SW 1271 (cell line): ENCODE measurements at regions not wholly inside any gene's neighbourhood (a gene's known extent, or its start where the extent isn't known, plus 50 kb on each side); places are given as distances from the start of the nearest gene placed in this dataset.

ENCODE experiments used
- DNase-seq, 2 experiments: peaks; one replicate each; lab custom pipeline; 2025; lab: John Stamatoyannopoulos, UW

DNA sequence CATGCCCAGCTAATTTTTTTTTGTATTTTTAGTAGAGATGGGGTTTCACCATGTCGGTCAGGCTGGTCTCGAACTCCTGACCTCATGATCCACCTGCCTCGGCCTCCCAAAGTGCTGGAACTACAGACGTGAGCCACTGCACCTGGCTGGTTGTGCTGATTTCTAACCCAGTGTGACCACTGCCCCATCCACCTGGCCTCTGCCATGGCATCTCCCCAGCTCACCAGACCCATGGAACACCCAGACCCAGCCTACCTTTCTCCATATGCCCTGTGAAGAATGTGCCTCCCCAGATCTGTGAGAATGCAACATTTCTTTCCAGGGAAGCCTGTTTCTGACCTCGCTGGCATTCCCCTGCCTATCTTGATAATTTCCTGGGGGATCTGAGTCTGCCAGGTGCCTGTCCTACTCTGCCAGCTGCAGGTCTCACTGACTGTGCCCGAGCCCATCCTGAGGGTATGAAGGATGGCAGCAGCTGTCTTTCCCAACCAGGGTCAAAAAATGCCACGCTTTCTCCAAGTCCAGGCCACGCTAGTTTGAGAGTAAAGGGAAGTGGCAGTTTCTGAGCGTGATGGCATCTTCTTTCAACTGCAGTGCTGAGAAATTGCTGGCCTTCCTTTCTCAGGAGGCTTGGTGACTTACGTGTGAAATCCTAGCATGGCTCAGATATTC is 324.4 kb upstream of the ZNF32 start:
- no peak for DNase-seq

DNA sequence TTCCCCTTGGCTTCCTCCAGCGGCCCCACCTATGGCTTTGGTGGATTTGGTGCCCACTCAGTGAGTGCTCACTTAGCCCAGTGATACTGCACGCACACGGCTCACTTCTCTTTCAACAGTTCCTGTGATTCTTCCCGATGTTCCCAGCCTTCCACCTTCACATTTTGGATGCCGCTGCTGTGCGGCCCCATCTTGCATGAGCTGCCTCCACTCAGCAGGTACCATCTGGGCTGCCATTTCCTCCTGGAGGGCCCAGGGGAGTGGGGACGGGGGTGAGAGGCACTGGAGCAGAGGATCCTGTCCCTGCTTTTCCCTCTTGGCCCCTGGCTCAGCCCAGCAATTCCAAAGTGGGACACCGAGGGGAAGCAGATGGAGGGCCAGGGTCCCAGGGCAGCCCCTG is 323.3 kb upstream of the ZNF32 start:
- DNase-seq = no peak

DNA sequence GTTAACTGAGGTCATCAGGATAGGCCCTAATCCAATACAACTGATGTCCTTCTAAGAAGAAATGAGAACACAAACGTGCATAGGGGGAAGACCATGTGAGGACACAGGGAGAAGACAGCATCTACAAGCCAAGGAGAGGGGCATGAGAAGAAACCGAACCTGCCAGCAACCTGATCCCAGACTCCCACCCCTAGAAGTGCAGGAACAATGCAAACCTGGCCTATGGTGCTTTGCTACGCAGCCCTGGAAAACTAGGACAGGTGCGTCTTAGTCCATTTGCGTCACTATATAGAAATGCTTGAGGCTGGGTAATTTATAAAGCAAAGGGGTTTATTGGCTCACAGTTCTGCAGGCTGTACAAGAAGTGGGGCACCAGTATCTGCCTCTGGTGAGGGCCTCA is 322.6 kb upstream of the ZNF32 start:
- no peak for DNase-seq

- DNase-seq = no peak
Measured at GRCh38 chr10:43970717-43971116, 322.0 kb upstream of the ZNF32 start.

DNA sequence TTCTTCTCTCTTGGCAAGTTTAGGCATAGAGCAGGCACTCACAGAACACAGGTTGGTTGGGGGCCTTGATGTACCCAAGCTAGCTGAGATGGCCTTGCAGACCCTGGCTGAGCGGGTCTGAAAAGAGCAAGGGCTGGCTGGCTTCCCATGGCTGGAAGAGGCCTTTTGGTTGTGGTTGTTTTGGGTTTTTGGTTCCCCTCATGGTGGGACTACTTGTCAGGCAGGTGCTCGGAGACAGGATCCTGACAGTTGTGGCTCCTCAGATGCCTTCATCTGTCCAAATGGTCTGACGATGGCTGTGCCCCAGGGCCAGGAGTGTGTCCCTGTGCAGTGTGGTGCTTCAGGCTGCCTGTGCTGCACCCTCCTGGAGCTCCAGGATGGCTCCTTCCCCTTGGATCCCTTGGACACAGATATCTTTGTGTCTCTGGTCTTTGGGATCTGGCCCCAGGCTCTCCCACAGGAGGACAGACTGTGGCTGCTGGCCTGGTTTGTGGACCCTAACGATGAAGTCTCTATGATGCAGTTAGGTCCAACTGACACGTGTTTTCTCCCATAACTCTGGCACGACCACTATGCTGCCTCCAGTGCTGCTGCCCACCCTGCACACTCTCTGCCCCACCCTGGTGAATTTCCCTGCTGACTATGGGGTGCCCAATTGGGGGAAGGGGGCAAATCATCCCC is 321.5 kb upstream of the ZNF32 start:
- DNase-seq = no peak

DNA sequence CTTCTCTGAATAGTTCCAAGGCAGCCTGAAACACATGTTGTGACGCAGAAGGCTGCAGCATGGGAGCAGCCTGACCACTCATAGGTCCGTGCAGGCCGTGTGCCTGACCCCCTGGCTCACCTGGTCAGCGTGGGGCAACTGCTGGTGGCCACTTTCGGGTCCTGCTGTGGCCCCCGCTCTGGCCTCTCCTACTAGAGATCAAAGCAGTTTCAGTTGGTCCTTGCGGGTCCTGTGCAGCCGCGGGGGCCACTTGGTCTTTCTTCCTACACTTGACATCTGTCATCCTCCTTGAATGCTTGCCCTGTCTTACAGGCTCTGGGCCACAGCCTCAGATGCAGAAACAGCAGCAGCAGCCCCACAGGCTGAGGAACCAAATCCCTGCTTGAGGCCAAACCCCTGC is 320.8 kb upstream of the ZNF32 start:
- DNase-seq = no peak

DNA sequence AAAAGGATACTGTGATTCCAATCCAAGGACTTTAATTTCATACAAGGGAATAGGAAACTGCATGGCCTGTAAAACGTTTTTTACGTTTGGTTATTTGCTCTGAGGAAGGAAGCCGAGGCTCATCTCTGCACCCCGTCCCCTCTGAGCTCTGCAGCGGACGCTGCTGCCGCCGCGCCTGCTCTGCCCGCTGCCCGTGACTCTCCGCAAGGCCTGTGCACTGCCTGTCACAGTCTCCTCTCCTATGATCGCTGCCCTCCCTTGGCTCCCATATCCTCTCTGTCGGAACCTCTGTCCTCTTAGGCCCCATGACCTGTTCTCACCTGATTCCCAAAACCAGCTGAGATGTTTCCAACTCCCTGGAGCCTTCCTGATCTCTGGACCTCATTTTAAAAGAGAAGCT is 320.3 kb upstream of the ZNF32 start:
- DNase-seq = no peak

DNA sequence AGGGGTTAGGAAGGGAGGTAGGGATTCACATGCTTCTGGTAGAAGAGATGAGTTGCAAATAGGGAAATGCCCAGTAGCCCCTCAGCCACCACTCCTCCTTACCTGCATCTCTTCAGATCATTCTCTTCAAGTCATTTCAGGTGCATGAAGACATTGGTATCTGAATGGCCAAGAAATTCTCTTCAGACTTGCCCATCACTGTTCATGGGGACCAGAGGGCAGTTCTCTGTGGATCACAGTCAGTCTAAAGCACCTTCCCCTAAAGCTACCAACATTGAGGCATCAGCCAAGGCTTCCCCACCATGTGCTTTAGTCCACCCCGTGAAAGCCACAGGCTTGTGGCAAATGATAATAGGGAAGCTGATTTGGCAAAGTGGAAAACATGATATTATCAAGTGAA is 319.4 kb upstream of the ZNF32 start:
- DNase-seq = no peak

DNA sequence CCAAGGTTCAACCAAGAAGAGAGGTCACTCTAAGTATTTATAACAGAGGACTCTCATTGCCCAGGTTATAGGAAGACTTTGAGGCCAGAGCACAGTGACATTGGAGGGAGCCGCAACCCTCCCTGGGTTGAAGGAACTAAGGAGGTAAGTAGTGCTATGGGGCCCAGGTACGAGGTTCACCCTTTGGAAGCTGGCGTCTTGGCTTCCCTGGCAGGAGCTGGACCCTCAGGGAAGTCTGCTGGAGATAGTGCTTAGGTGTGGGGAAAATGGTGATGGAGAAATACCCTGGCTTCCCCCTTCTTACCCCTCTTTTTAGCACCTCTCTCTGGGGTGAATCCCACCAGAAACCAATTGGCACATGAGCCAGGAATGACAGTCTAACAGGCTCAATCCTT is 317.9 kb upstream of the ZNF32 start:
- DNase-seq = no peak

- no peak for DNase-seq
Measured at GRCh38 chr10:43965918-43966570, 317.4 kb upstream of the ZNF32 start.

DNA sequence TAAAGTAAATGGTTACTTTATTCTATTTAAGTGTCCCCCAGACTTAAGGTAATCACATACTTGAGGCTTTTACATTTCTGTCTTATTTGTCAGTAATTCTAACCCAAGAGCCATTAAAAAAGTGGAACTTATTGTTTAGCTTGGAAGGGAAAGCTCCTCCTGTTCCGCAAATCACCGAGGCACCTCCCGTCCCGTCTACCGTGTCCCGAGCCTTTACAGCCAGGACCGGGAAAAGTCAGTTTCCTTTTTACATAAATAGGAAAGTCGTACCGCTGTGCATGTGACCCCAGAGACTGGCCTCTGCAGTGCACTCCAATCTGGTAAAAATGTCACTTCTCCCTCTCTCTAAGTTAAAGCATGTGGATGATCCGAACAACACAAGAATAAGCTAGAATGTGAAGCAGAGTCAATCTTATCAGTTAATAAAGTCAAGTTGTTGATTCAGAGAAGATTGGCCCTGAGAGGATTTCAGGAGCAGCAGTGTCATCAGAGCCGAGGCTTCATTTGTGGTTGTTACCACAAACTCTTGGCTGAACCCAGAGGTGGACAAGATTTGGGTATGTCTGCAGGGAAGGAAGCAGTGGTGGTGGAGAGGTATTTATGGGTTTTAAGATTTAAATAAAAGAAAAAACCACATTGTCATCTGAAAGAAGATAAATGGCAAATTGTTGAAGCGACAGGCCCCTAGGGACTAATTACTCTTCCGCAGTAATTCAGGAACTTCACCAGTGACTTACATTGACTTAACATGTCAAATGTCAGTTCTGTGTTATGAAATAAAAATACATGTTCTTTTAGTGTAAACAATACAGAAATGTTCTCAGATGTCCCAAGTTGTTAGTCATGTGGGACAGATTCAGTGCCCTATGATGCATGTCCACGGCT is 316.6 kb upstream of the ZNF32 start:
- no peak for DNase-seq

DNA sequence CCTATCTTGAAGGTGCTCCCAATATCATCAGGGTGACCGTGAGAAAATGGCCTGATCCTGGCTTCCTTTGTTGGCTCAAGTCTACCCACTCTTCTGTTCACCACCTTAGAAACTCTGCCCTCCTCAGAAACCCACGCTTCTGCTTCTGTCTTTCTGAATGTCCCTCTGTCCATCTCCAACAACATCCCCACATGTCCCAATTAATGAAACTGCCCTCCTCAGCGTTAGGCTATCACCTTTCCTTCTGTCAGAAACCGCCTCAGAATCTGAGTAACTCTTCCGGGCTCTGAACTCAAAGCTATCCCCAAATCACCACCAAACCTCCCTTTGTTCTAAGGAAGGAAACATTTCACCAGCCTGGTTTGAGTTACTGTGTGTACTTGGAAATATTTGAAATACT is 315.8 kb upstream of the ZNF32 start:
- DNase-seq = no peak

DNA sequence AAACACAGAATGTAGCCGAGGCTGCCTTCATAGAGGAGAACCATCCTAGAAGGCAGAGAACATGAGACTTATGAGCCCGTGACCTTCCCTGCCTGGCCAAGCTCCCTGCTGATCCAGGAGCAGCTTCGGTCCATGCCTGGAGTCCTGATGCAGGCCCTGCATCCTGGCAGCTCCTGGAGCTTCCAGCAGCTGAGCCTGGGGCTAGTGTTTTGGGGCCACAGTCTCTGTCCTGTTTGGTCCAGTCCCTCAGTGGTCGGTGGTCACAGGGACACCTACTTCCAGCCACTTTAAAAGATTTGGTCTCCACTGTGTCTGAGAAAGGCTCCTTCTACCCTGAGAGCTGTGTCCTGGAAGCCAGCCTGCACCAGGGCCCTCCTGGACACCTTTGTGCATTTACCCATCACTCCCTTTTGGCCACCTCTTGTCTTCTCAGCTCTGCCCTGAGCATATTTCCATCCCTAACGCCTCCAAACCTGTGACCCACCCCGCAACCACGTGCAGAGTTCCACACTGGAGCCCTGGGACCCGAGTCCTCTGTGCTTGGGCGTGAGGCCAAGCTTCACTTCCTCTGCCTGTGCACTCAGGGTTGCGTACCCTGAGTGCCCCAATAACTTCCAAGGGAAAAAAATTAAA is 315.2 kb upstream of the ZNF32 start:
- no peak for DNase-seq

GRCh38 chr10:43963379-43963778 is 314.7 kb upstream of the ZNF32 start:
- no peak for DNase-seq

DNA sequence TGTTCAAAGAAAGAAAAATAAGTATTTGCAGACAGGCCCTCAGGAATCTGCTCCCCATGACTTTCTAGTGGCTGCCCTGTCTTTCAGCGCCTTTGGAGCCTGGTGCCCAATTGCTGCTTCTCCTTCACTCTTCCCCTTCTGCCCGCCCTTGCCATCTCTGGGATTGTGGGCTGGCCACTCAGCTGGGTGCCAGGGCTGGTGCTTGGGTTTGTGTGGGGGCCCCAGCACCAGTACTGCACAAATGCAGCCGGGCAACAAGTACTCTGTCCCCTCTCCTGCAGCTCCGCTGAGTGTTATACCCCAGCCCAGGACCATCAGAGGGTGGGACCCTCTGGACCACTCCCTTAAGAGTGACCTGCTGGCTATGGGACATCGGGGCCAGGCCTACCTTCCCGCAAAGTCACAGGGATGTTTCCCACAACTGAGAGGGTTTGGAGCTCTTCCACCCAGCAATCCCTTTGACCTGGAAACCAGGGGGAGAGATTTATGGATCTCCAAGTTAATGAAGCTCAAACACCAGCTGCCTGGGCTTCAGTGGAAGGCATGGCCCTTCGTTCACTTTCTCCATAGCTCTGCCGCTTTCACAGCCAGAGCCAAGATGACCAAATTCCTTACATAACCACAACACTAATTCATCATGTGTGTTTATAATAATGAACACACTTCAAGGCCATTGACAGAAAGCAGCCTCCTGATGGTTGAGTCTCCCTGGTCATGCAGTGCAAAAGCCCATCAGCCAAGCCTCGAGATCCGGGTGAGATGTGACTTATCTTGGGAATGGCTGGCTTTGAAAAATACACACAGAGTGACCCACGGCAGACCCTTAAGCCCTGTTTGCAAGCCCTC is 313.9 kb upstream of the ZNF32 start:
- DNase-seq = no peak

GRCh38 chr10:43961523-43962345 is 313.1 kb upstream of the ZNF32 start:
- DNase-seq = no peak

GRCh38 chr10:43960981-43961380 is 312.3 kb upstream of the ZNF32 start:
- no peak for DNase-seq

- no peak for DNase-seq
Measured at GRCh38 chr10:43960477-43960876, 311.8 kb upstream of the ZNF32 start.

- no peak for DNase-seq
Measured at GRCh38 chr10:43960135-43960415, 311.4 kb upstream of the ZNF32 start.

DNA sequence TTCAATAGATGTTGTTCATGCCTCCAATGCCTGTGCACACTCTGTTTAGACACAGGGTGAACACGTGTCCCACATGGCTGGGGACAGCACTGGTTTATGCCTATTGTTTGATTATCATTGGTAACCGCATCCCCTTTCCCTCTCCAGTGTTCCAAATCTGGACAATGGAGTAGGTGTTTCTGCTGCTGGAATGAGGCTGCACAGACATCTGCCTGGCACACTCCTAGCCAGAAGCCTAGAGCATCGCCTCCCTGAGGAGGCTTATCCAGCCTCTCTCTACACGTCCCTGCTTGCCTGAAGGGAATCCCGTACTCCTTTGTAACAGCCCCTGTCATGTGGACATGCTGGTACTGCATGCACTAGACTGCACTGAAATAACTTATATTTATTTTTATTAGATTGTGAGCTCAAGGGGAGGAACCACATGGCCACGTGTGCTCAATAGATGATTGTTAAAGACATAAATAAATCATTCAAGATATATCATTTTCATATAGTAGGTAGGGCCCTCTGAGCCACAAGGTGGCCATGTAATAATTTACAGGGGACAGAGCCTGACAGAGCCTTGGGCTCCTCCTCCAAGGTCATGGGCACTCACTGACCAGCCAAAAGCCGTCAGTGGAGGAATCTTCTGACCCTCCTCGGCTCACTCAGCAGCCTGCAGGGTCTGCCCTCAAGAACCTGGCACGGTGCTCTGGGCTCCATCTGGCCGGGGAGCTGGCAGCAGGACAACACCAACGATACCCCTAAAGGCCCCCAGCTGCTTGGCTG is 310.9 kb upstream of the ZNF32 start:
- DNase-seq = no peak
